ENCODE measurements at regions not wholly inside any gene's neighbourhood (a gene's known extent, or its start where the extent isn't known, plus 50 kb on each side); places are given as distances from the start of the nearest gene placed in this dataset.
A peak's percentile ranks its signal among the peaks of the same experiment; 100 is the strongest.

DNA sequence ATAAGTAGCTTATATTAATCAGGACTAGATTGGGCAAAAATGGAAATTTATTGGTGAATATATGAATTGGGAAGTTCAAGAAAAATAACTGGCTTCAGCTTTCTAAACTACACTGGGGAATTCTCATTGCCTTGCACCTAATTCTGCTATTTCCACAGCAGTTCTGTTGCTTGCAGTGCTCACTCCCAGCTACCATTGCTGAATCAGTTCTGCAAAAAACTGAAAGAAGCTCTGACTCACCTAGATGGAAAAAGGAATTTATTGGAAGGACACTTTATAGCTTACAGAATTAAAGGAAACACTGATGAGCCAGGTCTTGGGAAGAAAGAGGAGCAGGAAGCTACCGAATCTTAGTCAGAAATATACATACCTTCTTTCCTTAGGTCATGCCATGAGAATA lies 60.3 kb upstream of the ACVR1 start:
- Histone ChIP-seq H3K9me3 (no peaks in the 10 kb centered on the region), H3K4me3 (no peak overlapping the region), H3K36me3 (no peaks in the 10 kb centered on the region), H3K27ac (no peak overlapping the region), H3K27me3 (no peaks in the 10 kb centered on the region), H3K4me1 (peaks cover 0 to 4% (median 0%) of the 10 kb centered on the region in 12 donors)
- WGBS, 4 donors = 83 to 97% (median 89%) methylated on average over 1 of the region's 1 CpG
- intact Hi-C loops (cut with DNase I) = no loop called here
- DNase-seq = no peak
- ATAC-seq = no peak
- TF ChIP-seq, protein P1, sequence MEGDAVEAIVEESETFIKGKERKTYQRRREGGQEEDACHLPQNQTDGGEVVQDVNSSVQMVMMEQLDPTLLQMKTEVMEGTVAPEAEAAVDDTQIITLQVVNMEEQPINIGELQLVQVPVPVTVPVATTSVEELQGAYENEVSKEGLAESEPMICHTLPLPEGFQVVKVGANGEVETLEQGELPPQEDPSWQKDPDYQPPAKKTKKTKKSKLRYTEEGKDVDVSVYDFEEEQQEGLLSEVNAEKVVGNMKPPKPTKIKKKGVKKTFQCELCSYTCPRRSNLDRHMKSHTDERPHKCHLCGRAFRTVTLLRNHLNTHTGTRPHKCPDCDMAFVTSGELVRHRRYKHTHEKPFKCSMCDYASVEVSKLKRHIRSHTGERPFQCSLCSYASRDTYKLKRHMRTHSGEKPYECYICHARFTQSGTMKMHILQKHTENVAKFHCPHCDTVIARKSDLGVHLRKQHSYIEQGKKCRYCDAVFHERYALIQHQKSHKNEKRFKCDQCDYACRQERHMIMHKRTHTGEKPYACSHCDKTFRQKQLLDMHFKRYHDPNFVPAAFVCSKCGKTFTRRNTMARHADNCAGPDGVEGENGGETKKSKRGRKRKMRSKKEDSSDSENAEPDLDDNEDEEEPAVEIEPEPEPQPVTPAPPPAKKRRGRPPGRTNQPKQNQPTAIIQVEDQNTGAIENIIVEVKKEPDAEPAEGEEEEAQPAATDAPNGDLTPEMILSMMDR (IDR thresholded peaks at IDR 0.05) = no peak
- TF ChIP-seq POLR2A (IDR thresholded peaks at IDR 0.05) = no peak

DNA sequence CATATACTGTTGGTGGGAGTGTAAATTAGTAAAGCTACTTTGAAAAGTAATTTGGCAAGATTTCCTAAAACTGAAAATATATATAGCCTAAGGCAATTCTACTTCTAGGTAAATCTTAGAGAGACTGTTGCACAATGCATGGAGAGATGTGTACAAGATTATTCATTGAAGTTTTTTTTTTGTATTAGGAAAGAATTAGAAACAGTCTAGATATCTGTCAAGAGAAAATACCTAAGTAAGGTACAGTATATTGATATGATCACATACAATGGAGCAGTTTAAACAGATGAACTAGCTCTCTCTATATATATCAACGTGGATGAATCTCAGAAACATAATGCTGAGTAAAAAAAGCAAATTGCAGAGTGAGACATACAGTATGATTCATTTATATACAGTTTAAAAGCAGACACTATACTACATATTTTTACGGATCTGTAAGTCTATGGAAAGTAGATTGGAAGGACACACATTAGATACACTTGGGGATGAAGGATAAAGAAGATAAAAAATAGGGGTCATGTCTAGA lies 59.3 kb upstream of the ACVR1 start:
- Histone ChIP-seq H3K4me1 (peaks cover 0 to 4% (median 0%) of the 10 kb centered on the region in 12 donors), H3K27ac (no peak overlapping the region), H3K36me3 (no peaks in the 10 kb centered on the region), H3K9me3 (no peaks in the 10 kb centered on the region), H3K4me3 (no peak overlapping the region), H3K27me3 (no peaks in the 10 kb centered on the region)
- WGBS, 4 donors = 79 to 84% (median 80%) methylated on average over 2 of the region's 2 CpGs
- no peak for TF ChIP-seq POLR2A (IDR thresholded peaks at IDR 0.05)
- TF ChIP-seq, protein P1 (IDR thresholded peaks at IDR 0.05) = no peak
- ATAC-seq (no peak), DNase-seq (no peak)
- intact Hi-C loops (cut with DNase I) = no loop called here

DNA sequence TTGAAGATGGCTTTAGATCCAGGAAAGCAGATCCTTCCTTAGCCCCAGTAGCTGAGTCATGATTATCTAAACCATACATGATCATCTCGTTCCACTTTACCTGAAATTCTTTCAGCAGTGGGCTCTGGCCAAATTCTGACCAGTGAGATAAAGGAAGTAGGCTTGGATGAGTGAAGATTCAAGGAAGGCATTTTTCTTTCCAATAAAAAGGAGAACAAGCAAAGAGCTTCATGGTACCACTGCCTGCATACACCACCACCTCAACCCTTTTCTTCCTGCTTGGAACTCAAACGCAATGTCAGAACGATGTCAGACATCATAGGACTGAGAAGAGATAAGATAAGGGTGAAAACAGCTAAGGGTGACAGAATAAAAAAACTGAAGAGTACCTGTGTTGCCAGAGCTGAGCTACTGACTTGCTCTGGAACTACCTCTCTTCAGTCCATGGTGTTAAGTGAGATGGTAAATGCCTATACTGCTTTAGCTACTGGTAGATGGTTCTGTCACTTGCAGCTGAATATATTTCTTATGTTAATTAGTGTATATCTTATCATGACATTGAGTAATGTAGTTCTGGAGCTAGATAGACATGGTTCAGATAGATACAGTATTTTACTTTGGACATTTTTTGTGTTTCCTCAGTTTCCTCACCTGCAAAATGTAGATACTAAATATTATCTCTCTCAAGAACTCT lies 58.7 kb upstream of the ACVR1 start:
- ATAC-seq = peak in 1 of 4 donors; percentile 34
- Histone ChIP-seq H3K4me1 (peaks cover 0 to 4% (median 0%) of the 10 kb centered on the region in 12 donors), H3K27ac (no peak overlapping the region), H3K9me3 (no peaks in the 10 kb centered on the region), H3K4me3 (no peak overlapping the region), H3K27me3 (no peaks in the 10 kb centered on the region), H3K36me3 (no peaks in the 10 kb centered on the region)
- WGBS, 4 donors = 36 to 46% (median 36%) methylated on average over 3 of the region's 3 CpGs
- TF ChIP-seq POLR2A (IDR thresholded peaks at IDR 0.05) = no peak
- TF ChIP-seq, protein P1 (IDR thresholded peaks at IDR 0.05) = no peak
- intact Hi-C loops (cut with DNase I) = no loop called here
- DNase-seq = no peak

GRCh38 chr2:157933160-157933920 lies 57.2 kb upstream of the ACVR1 start:
- Histone ChIP-seq H3K4me1 (peaks cover 0 to 2% (median 0%) of the 10 kb centered on the region in 12 donors), H3K4me3 (no peak overlapping the region), H3K27me3 (no peaks in the 10 kb centered on the region), H3K36me3 (no peaks in the 10 kb centered on the region), H3K27ac (no peak overlapping the region), H3K9me3 (peaks cover 0 to 5% (median 0%) of the 10 kb centered on the region in 12 donors)
- intact Hi-C loops (cut with DNase I) = no loop called here
- no peak for DNase-seq
- no peak for TF ChIP-seq POLR2A (IDR thresholded peaks at IDR 0.05)
- TF ChIP-seq, protein P1 (IDR thresholded peaks at IDR 0.05) = no peak
- ATAC-seq = no peak
- 73 to 78% (median 75%) methylated on average over 6 of the region's 6 CpGs for WGBS, 4 donors

Measured in heart left ventricle (tissue), 16 donors.